ENCODE measurements at regions not wholly inside any gene's neighbourhood (a gene's known extent, or its start where the extent isn't known, plus 50 kb on each side); places are given as distances from the start of the nearest gene placed in this dataset.

DNA sequence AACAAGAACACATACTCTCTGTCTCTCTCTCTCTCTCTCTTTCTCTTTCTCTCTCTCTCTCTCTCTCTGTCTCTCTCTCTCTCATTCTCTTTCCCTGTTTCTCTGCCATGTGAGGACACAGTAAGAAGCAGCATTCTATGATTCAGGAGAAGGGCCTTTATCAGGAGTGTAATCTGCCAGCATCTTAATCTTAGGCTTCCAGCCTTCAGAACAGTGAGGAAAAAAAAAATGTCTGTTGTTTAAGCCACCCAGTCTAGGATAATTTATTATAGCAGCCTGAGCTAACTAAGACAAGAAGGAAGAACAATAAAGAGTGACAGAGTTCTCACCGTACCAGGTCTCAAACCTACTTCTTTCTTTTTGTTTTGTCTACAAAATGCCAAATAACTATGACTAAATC is 399.4 kb downstream of the SOCS6 start:
- no peak for ATAC-seq
- H3K36me3 Mint-ChIP-seq: peaks cover 60% of the 10 kb centered on the region
- ChIA-PET POLR2A (no interaction called here), CTCF (no interaction called here)
- no peak for DNase-seq (ENCODE audit: low spot score)
- no peak overlapping the region for H3K4me3 Mint-ChIP-seq
- H3K9me3 Mint-ChIP-seq: peaks cover 75% of the 10 kb centered on the region
- no peak overlapping the region for H3K27ac Mint-ChIP-seq
- H3K27me3 Mint-ChIP-seq (ENCODE audit: low read depth): peaks cover 5% of the 10 kb centered on the region; the same call in 1 of the 2 replicates
- TF ChIP-seq PREB (CRISPR knock-in tag; IDR thresholded peaks at IDR 0.05; ENCODE audit: borderline replicate concordance) (no peak), OVOL2 (CRISPR knock-in tag; IDR thresholded peaks at IDR 0.05; ENCODE audit: borderline replicate concordance) (no peak), KAT7 (CRISPR knock-in tag; IDR thresholded peaks at IDR 0.05; ENCODE audit: borderline replicate concordance) (no peak), NFYB (CRISPR knock-in tag; conservative IDR thresholded peaks at IDR 0.05; ENCODE audit: low read depth) (no peak), ATF6 (CRISPR knock-in tag; IDR thresholded peaks at IDR 0.05) (no peak), ZSCAN18 (CRISPR knock-in tag; IDR thresholded peaks at IDR 0.05) (no peak), USF2 (CRISPR knock-in tag; IDR thresholded peaks at IDR 0.05) (no peak), ZNF121 (CRISPR knock-in tag; IDR thresholded peaks at IDR 0.05) (no peak)
- TF ChIP-seq, protein P1, sequence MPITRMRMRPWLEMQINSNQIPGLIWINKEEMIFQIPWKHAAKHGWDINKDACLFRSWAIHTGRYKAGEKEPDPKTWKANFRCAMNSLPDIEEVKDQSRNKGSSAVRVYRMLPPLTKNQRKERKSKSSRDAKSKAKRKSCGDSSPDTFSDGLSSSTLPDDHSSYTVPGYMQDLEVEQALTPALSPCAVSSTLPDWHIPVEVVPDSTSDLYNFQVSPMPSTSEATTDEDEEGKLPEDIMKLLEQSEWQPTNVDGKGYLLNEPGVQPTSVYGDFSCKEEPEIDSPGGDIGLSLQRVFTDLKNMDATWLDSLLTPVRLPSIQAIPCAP (CRISPR knock-in tag; IDR thresholded peaks at IDR 0.05): no peak
- TF ChIP-seq, protein P2, sequence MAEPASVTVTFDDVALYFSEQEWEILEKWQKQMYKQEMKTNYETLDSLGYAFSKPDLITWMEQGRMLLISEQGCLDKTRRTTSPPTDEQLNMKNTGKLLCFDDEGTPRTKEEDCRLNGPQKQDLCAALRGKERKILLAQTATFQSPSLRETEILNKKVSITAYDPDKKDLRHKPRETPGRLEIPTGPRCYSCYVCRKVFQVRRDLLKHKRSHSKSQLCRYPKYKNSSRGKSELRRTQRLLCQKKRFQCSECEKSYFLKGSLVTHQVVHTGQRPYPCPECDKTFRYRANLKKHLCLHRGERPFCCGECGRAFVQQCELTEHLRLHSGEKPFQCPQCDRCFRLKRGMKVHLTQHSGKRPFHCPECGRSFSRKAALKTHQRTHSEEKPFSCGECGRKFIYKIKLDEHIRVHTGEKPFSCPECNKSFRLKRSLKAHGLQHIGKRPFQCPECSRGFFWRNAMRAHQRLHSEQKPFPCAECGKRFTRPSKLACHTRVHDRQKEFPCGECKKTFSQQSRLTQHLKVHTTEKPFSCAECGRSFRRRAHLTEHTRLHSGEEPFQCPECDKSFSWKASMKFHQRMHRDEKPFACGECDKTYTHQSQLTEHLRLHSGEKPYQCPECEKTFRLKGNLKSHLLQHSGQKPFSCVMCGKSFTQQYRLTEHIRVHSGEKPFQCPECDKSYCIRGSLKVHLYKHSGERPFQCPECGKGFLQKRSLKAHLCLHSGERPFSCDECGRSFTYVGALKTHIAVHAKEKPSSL (CRISPR knock-in tag; conservative IDR thresholded peaks at IDR 0.05): no peak
- TF ChIP-seq, protein P3, sequence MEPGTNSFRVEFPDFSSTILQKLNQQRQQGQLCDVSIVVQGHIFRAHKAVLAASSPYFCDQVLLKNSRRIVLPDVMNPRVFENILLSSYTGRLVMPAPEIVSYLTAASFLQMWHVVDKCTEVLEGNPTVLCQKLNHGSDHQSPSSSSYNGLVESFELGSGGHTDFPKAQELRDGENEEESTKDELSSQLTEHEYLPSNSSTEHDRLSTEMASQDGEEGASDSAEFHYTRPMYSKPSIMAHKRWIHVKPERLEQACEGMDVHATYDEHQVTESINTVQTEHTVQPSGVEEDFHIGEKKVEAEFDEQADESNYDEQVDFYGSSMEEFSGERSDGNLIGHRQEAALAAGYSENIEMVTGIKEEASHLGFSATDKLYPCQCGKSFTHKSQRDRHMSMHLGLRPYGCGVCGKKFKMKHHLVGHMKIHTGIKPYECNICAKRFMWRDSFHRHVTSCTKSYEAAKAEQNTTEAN (CRISPR knock-in tag; IDR thresholded peaks at IDR 0.05): no peak
- TF ChIP-seq, protein P4, sequence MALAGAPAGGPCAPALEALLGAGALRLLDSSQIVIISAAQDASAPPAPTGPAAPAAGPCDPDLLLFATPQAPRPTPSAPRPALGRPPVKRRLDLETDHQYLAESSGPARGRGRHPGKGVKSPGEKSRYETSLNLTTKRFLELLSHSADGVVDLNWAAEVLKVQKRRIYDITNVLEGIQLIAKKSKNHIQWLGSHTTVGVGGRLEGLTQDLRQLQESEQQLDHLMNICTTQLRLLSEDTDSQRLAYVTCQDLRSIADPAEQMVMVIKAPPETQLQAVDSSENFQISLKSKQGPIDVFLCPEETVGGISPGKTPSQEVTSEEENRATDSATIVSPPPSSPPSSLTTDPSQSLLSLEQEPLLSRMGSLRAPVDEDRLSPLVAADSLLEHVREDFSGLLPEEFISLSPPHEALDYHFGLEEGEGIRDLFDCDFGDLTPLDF (CRISPR knock-in tag; IDR thresholded peaks at IDR 0.05): no peak
- no peaks in the 10 kb centered on the region for H3K4me1 Mint-ChIP-seq

DNA sequence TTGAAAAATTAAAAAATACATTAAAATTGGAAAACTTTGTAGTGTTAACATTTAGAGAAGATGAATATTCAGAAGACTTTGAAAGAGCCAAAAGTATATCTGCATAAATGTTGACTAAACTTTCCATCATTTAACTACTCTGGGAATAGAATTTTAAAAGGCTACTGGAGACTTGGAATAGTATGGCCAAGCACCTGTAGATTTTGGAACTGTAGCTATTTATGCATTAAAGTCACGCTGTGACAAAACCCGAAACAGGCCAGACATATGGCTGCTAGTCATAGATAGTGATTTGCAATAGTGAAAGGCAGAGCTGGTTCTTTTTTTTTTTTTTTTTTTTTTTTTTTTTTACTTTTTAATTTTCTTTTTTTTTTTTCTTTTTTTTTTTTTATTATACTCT is 396.0 kb downstream of the SOCS6 start:
- Mint-ChIP-seq H3K27me3 (ENCODE audit: low read depth) (peaks cover 2% of the 10 kb centered on the region; the same call in 1 of the 2 replicates), H3K27ac (no peak overlapping the region), H3K9me3 (peaks cover 73% of the 10 kb centered on the region), H3K4me1 (no peaks in the 10 kb centered on the region), H3K36me3 (peaks cover 60% of the 10 kb centered on the region), H3K4me3 (no peak overlapping the region)
- ChIA-PET POLR2A (no interaction called here), CTCF (no interaction called here)
- ATAC-seq (no peak), DNase-seq (ENCODE audit: low spot score) (no peak)
- TF ChIP-seq ZNF396 (CRISPR knock-in tag; IDR thresholded peaks at IDR 0.05; ENCODE audit: borderline replicate concordance): no peak
- TF ChIP-seq PRDM15 (CRISPR knock-in tag; IDR thresholded peaks at IDR 0.05): no peak
- TF ChIP-seq SMAD4 (CRISPR knock-in tag; IDR thresholded peaks at IDR 0.05): no peak
- TF ChIP-seq, protein P5, sequence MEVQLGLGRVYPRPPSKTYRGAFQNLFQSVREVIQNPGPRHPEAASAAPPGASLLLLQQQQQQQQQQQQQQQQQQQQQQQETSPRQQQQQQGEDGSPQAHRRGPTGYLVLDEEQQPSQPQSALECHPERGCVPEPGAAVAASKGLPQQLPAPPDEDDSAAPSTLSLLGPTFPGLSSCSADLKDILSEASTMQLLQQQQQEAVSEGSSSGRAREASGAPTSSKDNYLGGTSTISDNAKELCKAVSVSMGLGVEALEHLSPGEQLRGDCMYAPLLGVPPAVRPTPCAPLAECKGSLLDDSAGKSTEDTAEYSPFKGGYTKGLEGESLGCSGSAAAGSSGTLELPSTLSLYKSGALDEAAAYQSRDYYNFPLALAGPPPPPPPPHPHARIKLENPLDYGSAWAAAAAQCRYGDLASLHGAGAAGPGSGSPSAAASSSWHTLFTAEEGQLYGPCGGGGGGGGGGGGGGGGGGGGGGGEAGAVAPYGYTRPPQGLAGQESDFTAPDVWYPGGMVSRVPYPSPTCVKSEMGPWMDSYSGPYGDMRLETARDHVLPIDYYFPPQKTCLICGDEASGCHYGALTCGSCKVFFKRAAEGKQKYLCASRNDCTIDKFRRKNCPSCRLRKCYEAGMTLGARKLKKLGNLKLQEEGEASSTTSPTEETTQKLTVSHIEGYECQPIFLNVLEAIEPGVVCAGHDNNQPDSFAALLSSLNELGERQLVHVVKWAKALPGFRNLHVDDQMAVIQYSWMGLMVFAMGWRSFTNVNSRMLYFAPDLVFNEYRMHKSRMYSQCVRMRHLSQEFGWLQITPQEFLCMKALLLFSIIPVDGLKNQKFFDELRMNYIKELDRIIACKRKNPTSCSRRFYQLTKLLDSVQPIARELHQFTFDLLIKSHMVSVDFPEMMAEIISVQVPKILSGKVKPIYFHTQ (CRISPR knock-in tag; IDR thresholded peaks at IDR 0.05): no peak
- no peak for TF ChIP-seq CBFB (CRISPR knock-in tag; IDR thresholded peaks at IDR 0.05; ENCODE audit: low read depth)
